Stimulated activated CD8-positive, alpha-beta memory T cell treated with anti-CD3 and anti-CD28 coated beads, Interleukin-12 subunit alpha, Interleukin-12 subunit beta, amount 100 ng/mL, for 24 hours (primary cell): ENCODE measurements at regions not wholly inside any gene's neighbourhood (a gene's known extent, or its start where the extent isn't known, plus 50 kb on each side); places are given as distances from the start of the nearest gene placed in this dataset.
"Not testable (repeated sequence)": the region's sequence is repeated elsewhere in the genome, so short reads cannot be mapped to it uniquely, and the experiment has no call there.

Experiments
- DNase-seq: peaks from one replicate; pipeline ENCODE4 v3.0.0-alpha.2; 2020; ENCODE audit errors: extremely low read depth

- DNase-seq = no peak
Observed at GRCh38 chr14:87815121-87815520, 177.9 kb downstream of the GALC start.

GRCh38 chr14:87813686-87814085, 179.3 kb downstream of the GALC start:
- no peak for DNase-seq

- no peak for DNase-seq
Observed at GRCh38 chr14:87813211-87813610, 179.8 kb downstream of the GALC start.

GRCh38 chr14:87811246-87811645, 181.7 kb downstream of the GALC start:
- no peak for DNase-seq

- DNase-seq = no peak
Observed at GRCh38 chr14:87810711-87811110, 182.3 kb downstream of the GALC start.

GRCh38 chr14:87809261-87809660, 183.7 kb downstream of the GALC start:
- no peak for DNase-seq

- DNase-seq = peak; percentile 11
Observed at GRCh38 chr14:87805315-87805723, 187.7 kb downstream of the GALC start.

- no peak for DNase-seq
Observed at GRCh38 chr14:87800216-87800615, 192.8 kb downstream of the GALC start.

GRCh38 chr14:87799400-87799799, 193.6 kb downstream of the GALC start:
- DNase-seq = no peak

- no peak for DNase-seq
Observed at GRCh38 chr14:87797001-87797400, 196.0 kb downstream of the GALC start.

- no peak for DNase-seq
Observed at GRCh38 chr14:87794561-87794960, 198.4 kb downstream of the GALC start.

- no peak for DNase-seq
Observed at GRCh38 chr14:87785897-87786296, 207.1 kb downstream of the GALC start.

GRCh38 chr14:87784386-87784785, 208.6 kb downstream of the GALC start:
- DNase-seq = no peak

- no peak for DNase-seq
Observed at GRCh38 chr14:87783071-87783470, 209.9 kb downstream of the GALC start.

GRCh38 chr14:87772854-87773253, 220.1 kb downstream of the GALC start:
- no peak for DNase-seq

GRCh38 chr14:87767567-87767901, 225.4 kb downstream of the GALC start:
- DNase-seq = no peak

- DNase-seq = no peak
Observed at GRCh38 chr14:87758876-87759275, 234.1 kb downstream of the GALC start.

GRCh38 chr14:87756661-87757060, 236.3 kb downstream of the GALC start:
- DNase-seq = no peak

GRCh38 chr14:87754520-87755223, 238.3 kb downstream of the GALC start:
- no peak for DNase-seq

GRCh38 chr14:87748558-87748957, 244.4 kb downstream of the GALC start:
- no peak for DNase-seq

GRCh38 chr14:87745507-87746118, 247.4 kb downstream of the GALC start:
- DNase-seq = no peak

GRCh38 chr14:87734577-87735360, 258.2 kb downstream of the GALC start:
- DNase-seq = not testable (repeated sequence)

- DNase-seq = not testable (repeated sequence)
Observed at GRCh38 chr14:87733115-87733514, 259.9 kb downstream of the GALC start.
